CD4-positive, alpha-beta T cell treated with Interferon gamma for 1 hour (primary cell): ENCODE measurements at regions not wholly inside any gene's neighbourhood (a gene's known extent, or its start where the extent isn't known, plus 50 kb on each side); places are given as distances from the start of the nearest gene placed in this dataset.
"Not testable (repeated sequence)": the region's sequence is repeated elsewhere in the genome, so short reads cannot be mapped to it uniquely, and the experiment has no call there.

ENCODE experiments used
- DNase-seq: peaks from one replicate; pipeline ENCODE4 v3.0.0-alpha.2; 2020

DNA sequence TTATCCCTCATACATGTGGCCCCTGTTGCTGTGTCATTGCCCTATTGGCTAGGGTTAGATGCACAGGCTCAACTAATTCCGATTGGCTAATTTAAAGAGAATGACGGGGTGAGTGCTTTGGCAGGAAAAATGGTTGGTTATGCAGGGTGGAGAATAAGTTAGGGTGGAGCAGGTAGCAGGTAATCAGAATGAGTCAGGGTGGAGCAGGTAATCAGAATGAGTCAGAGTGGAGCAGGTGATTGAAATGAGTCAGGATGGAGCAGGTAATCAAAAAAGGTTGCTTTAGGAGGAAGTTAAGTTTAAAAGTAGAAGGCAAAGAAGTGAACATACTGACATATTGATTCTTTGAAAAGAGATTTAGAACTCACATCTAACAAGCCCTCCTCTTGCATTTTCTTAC, 513.5 kb downstream of the EDEM1 start:
- DNase-seq: not testable (repeated sequence)

GRCh38 chr3:5707794-5708193, 520.3 kb downstream of the EDEM1 start:
- DNase-seq: no peak

- no peak for DNase-seq
Measured at GRCh38 chr3:5709714-5710113, 522.2 kb downstream of the EDEM1 start.

DNA sequence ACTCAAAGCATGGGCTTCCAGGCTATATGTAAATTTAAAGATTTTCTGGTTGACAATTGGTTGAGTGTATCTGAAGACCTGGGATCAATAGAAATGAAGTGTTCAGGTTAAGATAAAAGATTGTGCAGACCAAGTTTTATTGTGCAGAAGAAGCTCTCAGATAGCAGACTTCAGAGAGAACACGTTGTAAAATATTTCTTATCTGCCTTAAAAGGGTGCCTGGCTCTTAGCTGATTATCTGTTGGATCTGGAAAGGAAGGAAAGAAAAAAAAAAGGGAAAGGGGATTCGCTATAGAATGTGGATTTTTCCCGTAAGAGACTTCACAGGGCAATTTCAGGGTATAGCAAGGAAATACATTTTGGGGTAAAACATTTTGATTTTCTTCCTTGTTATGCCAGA, 523.2 kb downstream of the EDEM1 start:
- DNase-seq: no peak

DNA sequence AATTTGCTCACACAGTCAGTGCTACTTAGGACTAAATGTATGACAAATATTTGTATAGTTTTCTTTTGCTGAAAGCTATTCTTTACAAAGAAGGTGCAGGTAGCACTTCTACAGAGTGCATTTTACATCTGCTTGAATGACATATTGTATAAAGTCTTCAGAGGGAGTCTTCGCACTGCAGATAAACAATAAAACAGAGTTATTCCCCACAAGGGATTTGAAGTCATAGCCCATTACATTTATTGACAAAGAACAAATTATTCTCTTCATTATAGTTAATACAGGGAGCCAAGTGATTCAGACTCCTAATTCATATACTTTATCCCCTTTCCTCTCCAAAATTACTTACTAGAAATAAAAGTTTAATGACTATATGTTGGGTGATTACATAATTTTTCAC, 529.7 kb downstream of the EDEM1 start:
- no peak for DNase-seq

DNA sequence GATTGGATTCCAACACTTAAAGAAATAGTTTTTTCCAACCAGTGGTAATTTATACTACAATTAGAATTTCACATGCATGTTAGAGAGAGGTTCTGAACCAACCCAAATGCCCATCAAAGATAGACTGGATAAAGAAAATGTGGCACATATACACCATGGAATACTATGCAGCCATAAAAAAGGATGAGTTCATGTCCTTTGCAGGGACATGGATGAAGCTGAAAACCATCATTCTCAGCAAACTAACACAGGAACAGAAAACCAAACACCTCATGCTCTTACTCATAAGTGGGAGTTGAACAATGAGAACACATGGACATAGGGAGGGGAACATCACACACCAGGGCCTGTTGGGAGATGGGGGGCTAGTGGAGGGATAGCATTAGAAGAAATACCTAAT, 532.2 kb downstream of the EDEM1 start:
- not testable (repeated sequence) for DNase-seq

GRCh38 chr3:5725801-5726200, 538.3 kb downstream of the EDEM1 start:
- no peak for DNase-seq

DNA sequence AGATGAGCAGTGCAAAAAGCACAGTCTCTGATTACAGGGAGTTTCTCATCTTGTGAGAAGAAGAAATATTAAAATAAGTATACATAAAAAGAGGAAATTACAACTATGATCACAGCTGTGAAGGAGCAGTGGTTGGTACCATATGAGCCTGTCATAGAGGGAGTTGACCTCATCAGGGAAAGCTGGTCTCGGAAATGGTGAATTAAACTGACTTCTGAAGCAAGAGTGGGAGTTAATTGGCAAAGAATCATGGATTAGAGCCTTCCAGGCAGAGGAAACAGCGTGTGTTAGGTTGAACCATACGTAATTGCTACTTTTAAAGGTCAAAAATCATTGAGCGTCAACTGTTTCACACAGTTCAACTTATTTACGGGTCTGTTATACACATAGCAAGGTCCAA, 539.1 kb downstream of the EDEM1 start:
- DNase-seq: no peak

GRCh38 chr3:5727743-5728484, 540.4 kb downstream of the EDEM1 start:
- no peak for DNase-seq

GRCh38 chr3:5729852-5730251, 542.3 kb downstream of the EDEM1 start:
- no peak for DNase-seq

GRCh38 chr3:5731100-5731499, 543.6 kb downstream of the EDEM1 start:
- no peak for DNase-seq

DNA sequence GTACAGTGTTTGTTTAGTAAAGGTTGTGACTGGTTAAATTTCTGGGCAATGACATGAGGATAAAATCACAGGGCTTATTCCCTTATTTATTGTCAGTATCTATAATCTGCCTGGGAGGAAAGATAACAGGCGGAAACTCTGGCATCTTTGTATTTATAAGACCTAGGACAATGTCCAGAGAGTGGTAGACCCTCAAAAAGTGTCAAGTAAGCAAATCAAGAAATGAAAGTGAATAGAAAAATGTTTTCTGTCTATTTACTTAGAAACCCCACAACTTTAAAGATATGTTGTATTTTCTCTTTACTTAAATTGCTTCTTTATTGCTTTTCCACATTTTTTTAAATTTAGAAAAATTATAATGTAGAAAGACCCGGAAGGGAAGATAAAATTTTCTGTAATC, 544.6 kb downstream of the EDEM1 start:
- DNase-seq: no peak

GRCh38 chr3:5733995-5734394, 546.5 kb downstream of the EDEM1 start:
- no peak for DNase-seq

GRCh38 chr3:5735896-5736295, 548.4 kb downstream of the EDEM1 start:
- no peak for DNase-seq

- DNase-seq: no peak
Measured at GRCh38 chr3:5739299-5739935, 551.9 kb downstream of the EDEM1 start.

- DNase-seq: no peak
Measured at GRCh38 chr3:5739949-5740348, 552.4 kb downstream of the EDEM1 start.

- DNase-seq: no peak
Measured at GRCh38 chr3:5741017-5741416, 553.5 kb downstream of the EDEM1 start.

GRCh38 chr3:5750091-5750490, 562.6 kb downstream of the EDEM1 start:
- DNase-seq: no peak

GRCh38 chr3:5750874-5751640, 563.5 kb downstream of the EDEM1 start:
- DNase-seq: no peak

DNA sequence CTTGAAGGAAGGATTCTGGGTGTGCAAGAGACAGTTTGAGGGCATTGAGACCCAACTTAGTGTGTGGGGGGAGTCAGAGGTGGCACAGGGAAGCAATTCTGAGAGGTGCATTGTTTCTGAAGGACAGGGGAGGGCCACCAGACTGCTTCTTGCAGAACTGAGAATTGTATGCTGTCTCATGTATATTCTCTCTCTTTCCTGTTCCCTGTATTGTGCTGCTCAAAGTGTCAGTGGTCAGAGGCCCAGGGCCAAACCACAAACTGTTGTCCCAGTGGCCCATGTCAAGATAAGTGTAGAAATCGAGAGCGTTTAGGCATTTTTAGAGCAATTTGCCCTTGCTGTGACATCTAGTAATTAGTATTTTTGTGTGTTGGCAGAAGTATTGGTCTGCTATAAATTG, 567.1 kb downstream of the EDEM1 start:
- no peak for DNase-seq

DNA sequence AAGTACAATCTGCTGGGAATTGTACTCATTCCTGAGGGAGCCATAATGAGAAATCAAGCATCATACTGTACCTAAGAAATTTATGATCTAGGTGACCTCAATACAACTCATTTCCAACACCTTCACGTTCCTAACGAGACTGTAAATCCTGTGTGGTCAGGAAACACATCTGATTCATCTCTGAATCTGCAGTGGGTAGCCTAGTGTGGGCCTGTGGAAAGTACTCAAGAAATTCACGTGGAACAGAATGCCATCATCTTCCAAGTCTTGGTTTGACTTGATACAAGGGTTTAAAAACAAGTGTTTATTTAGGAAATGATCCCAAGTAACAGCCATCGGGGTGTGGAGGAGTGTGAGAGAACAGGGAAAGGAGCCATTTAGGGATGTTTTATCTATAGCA, 568.9 kb downstream of the EDEM1 start:
- DNase-seq: no peak

DNA sequence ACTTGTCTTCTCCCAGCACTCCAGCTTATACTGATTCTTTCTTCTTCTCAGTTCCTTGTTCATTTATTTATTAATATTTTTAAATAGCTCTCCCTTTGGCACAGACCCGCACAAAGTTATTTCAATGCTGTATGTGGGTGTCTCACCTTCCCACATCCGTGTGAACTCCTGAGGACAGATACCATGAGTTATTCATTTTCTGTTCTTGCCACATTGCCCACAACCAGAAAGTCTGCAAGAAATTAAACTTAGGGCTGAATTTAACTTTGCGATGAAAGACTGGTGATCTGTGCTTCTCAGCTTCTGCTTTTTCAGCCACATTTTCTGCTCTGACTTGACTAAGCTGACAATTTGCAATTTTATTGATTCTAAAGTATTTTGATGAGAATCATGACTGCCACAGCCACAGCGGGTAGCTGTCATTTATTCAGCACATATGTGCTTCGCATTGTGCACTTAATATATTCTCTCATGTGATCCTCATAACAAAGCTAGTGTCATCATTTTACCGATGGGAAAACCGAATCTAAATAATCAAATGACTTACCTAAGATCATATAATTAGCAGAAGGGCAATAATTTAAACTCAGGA, 569.8 kb downstream of the EDEM1 start:
- DNase-seq: no peak

- no peak for DNase-seq
Measured at GRCh38 chr3:5758699-5759098, 571.2 kb downstream of the EDEM1 start.

- DNase-seq: no peak
Measured at GRCh38 chr3:5762506-5762905, 575.0 kb downstream of the EDEM1 start.
